ENCODE measurements at regions not wholly inside any gene's neighbourhood (a gene's known extent, or its start where the extent isn't known, plus 50 kb on each side); places are given as distances from the start of the nearest gene placed in this dataset.

DNA sequence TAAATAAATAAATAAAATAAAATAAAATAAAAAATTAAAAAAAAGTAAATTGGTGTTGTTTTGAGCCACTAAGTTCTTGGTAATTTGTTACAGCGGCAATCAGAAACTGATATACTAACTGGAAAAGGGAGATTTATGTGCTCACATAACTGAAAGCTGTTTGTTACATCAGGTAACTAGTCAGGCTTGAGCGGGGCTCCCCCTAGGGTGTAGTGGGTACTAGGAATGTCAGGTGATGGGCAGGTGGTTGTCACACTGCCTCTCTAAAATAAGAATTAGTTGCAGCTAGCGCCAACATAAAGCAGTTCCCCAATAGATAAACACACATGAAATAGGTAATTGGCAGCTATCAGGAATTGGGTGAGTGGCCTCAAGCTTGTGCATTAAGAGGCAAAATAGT, 1336.9 kb downstream of the XPNPEP1 start:
- H3K79me2 ChIP-seq (ENCODE audit: insufficient read depth, low read depth, low read length) = no peaks in the 10 kb centered on the region
- no peaks in the 10 kb centered on the region for H3K9me3 ChIP-seq (ENCODE audit: low read length)
- no peak for DNase-seq (ENCODE audit: low spot score)

GRCh38 chr10:108583877-108584276, 1339.4 kb downstream of the XPNPEP1 start:
- H2AFZ ChIP-seq (ENCODE audit: low read length) = no peak overlapping the region
- H3K4me3 ChIP-seq (ENCODE audit: low read depth, low read length, poor library complexity, severe bottlenecking) = no peak overlapping the region
- H3K79me2 ChIP-seq (ENCODE audit: insufficient read depth, low read depth, low read length) = no peaks in the 10 kb centered on the region
- POLR2A ChIA-PET = no interaction called here
- CTCF ChIA-PET (ENCODE audit: unreplicated experiment) = no interaction called here
- no peaks in the 10 kb centered on the region for H3K9me3 ChIP-seq (ENCODE audit: low read length)
- no peak for DNase-seq (ENCODE audit: low spot score)
- intact Hi-C loops (cut with micrococcal nuclease; ENCODE audit: unreplicated experiment) = no loop called here
- H3K9me2 ChIP-seq (ENCODE audit: insufficient read depth, low read length) = no peaks in the 10 kb centered on the region
- no peaks in the 10 kb centered on the region for H3K4me1 ChIP-seq (ENCODE audit: insufficient read depth, low read length, poor library complexity, severe bottlenecking)
- H3K27ac ChIP-seq (ENCODE audit: low read depth, low read length, poor library complexity, severe bottlenecking) = no peak overlapping the region
- TF ChIP-seq EZH2phosphoT487 (IDR thresholded peaks at IDR 0.05; ENCODE audit: borderline replicate concordance, low read depth, low read length) = no peak
- TF ChIP-seq CTCF (conservative IDR thresholded peaks at IDR 0.05; ENCODE audit: low read length) = no peak
- BruUV-seq (replicated peaks) = no TSS peak
- H3K36me3 ChIP-seq (ENCODE audit: insufficient read depth, low read length) = no peaks in the 10 kb centered on the region
- H4K20me1 ChIP-seq (ENCODE audit: insufficient read depth, low read length) = no peaks in the 10 kb centered on the region
- H3K4me2 ChIP-seq (ENCODE audit: low read length) = no peak overlapping the region

More for the DNA sequence above, 1336.9 kb downstream of the XPNPEP1 start:
- no TSS peak for BruUV-seq (replicated peaks)
- Histone ChIP-seq H3K4me3 (ENCODE audit: low read depth, low read length, poor library complexity, severe bottlenecking) (no peak overlapping the region), H4K20me1 (ENCODE audit: insufficient read depth, low read length) (no peaks in the 10 kb centered on the region), H3K27ac (ENCODE audit: low read depth, low read length, poor library complexity, severe bottlenecking) (no peak overlapping the region), H3K9me2 (ENCODE audit: insufficient read depth, low read length) (no peaks in the 10 kb centered on the region), H3K4me1 (ENCODE audit: insufficient read depth, low read length, poor library complexity, severe bottlenecking) (no peaks in the 10 kb centered on the region), H3K4me2 (ENCODE audit: low read length) (no peak overlapping the region), H3K36me3 (ENCODE audit: insufficient read depth, low read length) (no peaks in the 10 kb centered on the region), H2AFZ (ENCODE audit: low read length) (no peak overlapping the region)
- ChIA-PET CTCF (ENCODE audit: unreplicated experiment) (no interaction called here), POLR2A (interaction anchor here (0.9 kb wide), 1 partner anchor 9 kb away, joined by 3 read pairs; no protein-coding TSS in a partner anchor)
- TF ChIP-seq CTCF (conservative IDR thresholded peaks at IDR 0.05; ENCODE audit: low read length) (no peak), EZH2phosphoT487 (IDR thresholded peaks at IDR 0.05; ENCODE audit: borderline replicate concordance, low read depth, low read length) (no peak)
- intact Hi-C loops (cut with micrococcal nuclease; ENCODE audit: unreplicated experiment) = no loop called here

- DNase-seq (ENCODE audit: low spot score) = no peak
- Histone ChIP-seq H3K4me1 (ENCODE audit: insufficient read depth, low read length, poor library complexity, severe bottlenecking) (no peaks in the 10 kb centered on the region), H3K36me3 (ENCODE audit: insufficient read depth, low read length) (no peaks in the 10 kb centered on the region), H4K20me1 (ENCODE audit: insufficient read depth, low read length) (no peaks in the 10 kb centered on the region), H3K79me2 (ENCODE audit: insufficient read depth, low read depth, low read length) (no peaks in the 10 kb centered on the region), H2AFZ (ENCODE audit: low read length) (no peak overlapping the region), H3K4me2 (ENCODE audit: low read length) (no peak overlapping the region), H3K4me3 (ENCODE audit: low read depth, low read length, poor library complexity, severe bottlenecking) (no peak overlapping the region), H3K27ac (ENCODE audit: low read depth, low read length, poor library complexity, severe bottlenecking) (no peak overlapping the region), H3K9me2 (ENCODE audit: insufficient read depth, low read length) (no peaks in the 10 kb centered on the region), H3K9me3 (ENCODE audit: low read length) (no peaks in the 10 kb centered on the region)
- no TSS peak for BruUV-seq (replicated peaks)
- ChIA-PET POLR2A (interaction anchor here (0.6 kb wide), 1 partner anchor 1851 kb away, joined by 3 read pairs; no protein-coding TSS in a partner anchor), CTCF (ENCODE audit: unreplicated experiment) (no interaction called here)
- intact Hi-C loops (cut with micrococcal nuclease; ENCODE audit: unreplicated experiment) = no loop called here
- TF ChIP-seq CTCF (conservative IDR thresholded peaks at IDR 0.05; ENCODE audit: low read length) (no peak), EZH2phosphoT487 (IDR thresholded peaks at IDR 0.05; ENCODE audit: borderline replicate concordance, low read depth, low read length) (no peak)
Observed at GRCh38 chr10:108582888-108583287, 1340.4 kb downstream of the XPNPEP1 start.

Measured in OCI-LY7 (cell line).